Mesenteric fat pad (tissue), 1 donor: ENCODE measurements at regions not wholly inside any gene's neighbourhood (a gene's known extent, or its start where the extent isn't known, plus 50 kb on each side); places are given as distances from the start of the nearest gene placed in this dataset.
"Not testable (repeated sequence)": the region's sequence is repeated elsewhere in the genome, so short reads cannot be mapped to it uniquely, and the experiment has no call there.

ENCODE experiments used
- DNase-seq: peaks from one replicate; pipeline ENCODE4 v3.0.0-alpha.2; 2020; ENCODE audit warnings: low spot score
- donor health status: DM: yes; HTN: yes; CAD: no.

DNA sequence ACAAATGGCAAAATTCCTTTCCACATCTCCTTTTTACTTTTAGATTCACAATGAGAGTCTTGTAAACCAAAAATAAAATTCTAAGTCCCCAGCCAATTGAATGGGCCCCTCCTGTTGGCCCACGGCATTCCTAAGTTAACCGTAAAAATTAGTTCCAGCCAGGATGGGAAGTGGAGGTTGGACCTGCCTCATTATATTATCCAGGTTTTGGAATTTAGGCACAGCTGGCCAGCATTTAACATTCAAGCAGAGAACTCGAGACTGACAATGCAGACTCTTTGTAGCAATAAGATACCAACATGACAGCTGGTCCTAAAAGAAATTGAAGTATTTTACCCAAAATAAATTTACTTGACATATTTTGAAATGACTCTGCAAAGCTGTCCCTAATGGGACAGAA, 321.0 kb upstream of the NAALADL2 start:
- DNase-seq = no peak

DNA sequence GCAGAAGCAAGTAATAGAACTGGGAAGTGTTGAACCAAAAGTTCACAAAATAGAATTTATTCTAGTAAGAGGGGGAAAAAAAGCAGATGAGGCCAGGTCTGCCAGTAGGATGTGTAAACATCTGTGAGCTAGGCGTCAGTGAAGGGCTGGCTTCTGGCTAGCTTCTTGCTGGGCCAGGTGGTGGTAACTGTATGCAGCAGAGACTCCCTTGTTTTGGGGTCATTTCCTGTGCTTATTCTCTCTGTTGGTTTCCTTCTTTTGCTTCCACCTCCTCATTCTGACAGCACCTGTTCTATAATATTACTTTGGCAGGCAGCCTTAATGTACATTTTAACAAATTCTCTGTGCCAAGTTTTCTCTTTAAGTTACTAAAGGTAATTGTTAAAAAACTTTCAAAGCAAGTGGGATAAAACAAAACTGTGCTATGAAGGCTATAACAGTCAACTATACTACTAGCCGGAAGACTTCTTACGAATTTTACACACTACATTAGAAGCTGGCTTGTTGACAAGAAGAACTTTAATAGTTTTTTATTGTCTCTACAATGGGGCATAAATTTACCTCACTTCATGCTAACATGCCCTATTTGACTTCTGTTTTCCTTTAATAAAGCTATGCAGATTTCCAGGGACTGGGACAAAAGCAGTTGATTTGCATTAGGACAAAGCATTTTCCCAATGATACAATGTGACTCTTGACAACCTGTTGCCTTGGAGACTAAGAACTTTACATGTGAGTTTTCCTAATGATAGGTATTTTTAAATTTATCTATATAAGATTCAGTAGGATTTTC, 318.8 kb upstream of the NAALADL2 start:
- DNase-seq = no peak

DNA sequence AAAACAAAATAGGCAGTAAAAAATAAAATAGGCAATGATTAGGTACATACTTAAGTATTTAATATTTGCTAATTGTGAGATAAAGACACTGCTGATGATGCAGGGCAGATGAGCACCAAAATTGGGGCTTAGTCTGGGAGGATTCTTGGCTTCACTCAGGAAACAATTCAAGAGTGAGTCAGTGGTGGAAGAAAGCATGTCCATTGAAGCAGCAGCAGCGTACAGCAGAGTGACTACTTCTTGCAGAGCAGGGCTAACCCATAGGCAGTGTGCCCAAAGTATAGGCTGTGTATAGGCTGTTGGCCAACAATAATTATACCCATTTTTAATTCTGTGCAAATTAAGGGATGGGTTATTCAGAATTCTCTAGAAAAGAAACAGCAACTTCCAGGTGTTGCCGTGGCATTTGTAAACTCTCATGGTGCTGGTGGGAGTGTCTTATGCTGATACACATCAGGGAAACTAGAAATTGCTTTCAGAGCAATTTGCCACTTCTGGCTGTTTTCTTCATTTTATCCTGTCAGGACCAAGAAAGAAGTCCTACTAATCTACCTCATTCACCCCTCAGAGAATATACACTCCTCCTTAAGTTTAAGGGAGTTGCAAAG, 317.3 kb upstream of the NAALADL2 start:
- DNase-seq = no peak

DNA sequence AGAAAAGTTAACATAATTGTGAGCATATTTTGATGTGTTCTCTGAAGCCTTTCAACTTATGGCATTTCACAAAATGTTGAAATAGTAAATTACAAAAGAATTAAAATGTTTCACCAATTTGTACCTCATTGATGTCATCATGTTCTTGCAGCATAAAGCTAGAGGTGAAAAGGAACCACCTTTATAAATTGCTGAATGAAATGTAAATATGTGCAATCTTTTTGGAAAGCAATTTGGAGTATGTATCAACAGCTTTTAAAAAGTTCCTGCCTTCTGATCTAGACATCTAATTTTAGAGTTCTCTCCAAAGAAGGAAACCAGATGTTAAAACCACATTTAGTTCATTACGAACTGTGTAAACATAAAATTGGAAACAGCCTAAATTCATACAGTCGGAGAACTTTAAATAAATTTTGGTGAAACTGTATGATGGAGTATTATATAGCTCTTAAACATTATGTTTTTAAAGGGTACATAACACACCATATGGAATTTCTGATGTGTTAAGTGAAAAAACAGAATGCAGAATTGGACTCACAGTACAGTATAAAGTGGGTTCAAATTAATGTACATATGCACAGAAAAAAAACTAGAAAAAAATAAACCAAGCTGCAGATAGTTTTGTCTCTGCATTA, 311.2 kb upstream of the NAALADL2 start:
- no peak for DNase-seq

DNA sequence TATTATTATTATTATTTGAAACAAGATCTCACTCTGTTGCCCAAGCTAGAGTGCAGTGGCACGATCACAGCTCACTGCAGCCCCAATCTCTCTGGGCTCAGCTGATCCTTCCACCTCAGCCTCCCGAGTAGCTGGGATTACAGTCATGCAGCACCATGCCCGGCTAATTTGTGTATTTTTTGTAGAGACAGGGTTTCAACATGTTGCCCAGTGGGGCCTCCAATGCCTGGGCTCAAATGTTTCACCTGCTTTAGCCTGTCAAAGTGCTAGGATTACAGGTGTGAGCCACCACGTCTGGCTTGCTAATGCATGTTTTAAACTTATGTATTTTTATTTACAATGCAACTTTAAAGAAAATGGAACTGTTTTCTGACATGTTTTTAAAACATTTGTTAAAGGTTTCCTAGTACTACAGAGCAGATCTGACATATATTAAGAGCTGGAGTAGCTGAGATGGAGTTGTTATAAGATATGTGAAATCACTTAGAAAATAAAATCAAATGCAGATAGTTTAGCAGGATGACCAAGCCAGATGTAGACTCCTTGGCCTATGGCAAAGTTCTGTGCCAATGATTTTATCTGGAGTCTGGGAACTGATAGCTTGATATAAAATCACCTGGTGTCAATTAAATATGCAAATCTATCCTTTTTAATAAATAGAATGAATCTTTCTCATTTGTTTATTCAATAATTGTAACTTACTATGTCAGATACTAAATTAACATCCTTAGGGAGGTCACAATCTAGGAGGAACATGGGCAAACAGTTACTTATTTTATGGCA, 310.1 kb upstream of the NAALADL2 start:
- no peak for DNase-seq

DNA sequence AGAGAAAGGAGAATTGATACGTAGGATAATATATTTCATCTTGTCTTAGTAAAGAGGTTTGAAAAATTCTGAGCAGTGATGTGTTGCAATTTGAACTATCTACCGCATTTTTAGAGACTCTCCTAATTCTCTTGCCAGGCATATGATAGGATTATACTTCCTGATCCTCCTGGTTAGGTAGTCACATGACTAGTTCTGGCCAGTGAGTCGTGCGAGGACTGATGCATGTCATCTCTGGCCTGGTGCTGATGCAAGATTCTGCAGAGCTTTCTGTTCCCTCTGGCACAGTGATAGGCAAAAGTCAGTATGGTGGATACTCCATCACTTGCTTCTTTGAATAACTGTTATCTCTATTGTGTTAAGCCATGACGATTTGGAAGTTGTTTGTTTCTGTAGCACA, 277.6 kb upstream of the NAALADL2 start:
- DNase-seq = no peak

DNA sequence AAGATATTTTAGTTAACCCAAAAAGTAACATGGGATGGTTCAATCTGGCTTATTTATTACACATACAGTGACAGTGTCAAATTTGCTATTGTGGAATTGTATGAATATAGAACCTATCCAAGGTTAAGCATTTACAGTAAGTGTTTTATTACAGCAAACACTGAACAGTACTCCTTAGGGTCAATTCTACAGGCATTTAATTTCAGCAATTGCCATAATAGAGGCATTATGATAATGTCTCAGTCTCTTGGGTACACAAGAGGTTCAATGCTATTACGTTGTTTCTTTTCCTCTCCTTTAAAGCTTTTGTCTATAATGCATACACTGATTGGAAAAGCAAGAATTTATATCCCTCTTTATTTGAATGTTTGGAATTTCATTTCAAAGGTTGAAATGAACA, 275.7 kb upstream of the NAALADL2 start:
- DNase-seq = no peak

DNA sequence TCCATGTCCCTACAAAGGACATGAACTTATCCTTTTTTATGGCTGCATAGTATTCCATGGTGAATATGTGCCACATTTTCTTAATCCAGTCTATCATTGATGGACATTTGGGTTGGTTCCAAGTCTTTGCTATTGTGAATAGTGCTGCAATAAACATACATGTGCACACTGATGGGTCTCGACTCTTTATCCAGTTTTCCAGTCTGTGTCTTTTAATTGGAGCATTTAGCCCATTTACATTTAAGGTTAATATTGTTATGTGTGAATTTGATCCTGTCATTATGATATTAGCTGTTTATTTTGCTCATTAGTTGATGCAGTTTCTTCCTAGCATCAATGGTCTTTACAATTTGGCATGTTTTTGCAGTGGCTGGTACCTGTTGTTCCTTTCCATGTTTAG, 272.0 kb upstream of the NAALADL2 start:
- DNase-seq = not testable (repeated sequence)

DNA sequence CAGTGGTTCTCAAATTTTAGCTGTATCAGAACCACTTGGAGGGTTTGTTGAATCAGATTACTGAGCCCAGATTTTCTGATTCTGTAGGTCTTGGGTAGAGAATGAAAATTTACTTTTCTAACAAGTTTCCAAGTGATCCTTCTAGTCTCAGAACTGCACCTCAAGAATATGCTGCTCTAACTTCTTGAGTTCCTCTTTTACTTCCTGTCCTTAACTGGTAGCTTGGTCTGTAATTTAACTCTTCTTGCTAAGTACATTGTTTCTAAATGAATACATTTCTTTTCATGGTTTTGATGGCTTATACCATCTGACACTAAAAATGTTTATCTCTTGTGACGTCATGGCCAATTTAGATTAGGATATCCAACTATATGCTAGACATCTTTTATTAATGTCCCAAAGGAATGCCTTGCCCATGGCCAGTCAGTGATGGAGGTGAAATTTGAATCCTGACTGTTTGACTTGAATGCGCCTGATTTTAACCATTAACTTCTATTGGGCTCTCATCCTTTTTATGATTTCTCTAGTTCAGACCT, 262.6 kb upstream of the NAALADL2 start:
- no peak for DNase-seq

DNA sequence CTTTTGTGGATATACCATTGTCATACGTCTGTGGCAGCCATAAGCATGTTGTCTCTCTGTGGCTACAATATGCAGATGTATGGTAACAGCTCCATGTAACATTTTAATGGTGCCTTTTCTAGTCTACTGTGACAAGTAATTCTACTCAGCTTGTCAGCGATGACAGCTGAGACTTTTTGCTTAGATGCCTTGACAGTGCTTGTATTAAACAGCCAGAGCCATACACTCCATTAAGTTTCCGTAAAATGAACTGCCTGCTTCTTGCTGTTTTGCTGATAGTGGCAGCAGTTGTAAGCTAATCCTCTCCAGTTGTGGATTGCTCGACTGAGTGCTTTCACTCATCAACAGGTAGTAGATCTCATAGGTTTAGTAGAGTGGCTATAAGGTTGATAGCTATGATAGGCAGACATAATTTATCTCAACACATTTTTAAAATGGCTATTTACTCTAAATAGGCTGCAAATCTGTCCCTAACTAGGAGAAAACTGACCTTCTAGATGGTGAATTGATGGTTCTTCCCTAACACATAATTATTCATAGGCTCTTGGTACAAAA, 260.2 kb upstream of the NAALADL2 start:
- DNase-seq = no peak

DNA sequence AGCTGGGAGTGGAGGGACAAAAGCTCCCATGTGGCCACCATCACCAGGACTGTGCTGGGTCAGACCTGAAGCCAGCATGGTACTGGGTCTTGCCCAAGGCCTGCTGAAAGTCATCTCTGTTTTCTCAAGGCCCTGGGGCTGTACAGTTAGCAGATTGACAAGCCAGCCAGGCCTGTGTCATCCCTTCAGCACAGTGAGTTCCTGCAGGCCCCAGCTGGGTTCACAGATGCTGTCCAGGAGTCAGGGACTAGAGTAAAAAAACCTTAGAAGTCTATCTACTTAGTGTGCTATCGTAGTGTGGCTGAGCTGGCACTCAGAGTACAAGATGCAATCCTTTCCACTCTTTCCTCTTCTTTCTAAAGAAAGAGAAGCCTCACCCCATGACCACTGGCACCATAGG, 246.0 kb upstream of the NAALADL2 start:
- DNase-seq = no peak

DNA sequence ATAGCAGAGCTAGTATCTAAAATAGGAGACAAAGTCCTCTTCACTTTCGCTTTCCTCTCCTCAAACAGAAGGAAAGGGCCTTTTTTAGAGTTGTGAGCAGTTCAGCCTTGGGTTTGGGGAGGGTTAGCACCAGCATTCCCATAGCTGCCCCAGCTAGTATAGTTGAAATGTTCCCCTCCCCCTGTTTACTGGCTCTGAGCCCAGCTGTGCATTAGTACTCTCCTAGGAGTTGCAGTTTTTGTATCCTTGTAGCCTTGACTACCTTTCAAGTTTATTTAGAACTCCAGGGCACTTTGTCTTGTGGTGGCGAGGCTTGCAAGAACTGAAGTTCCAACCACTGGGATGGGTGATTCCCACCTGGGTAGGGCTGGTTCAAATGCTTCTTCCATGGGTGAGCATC, 245.1 kb upstream of the NAALADL2 start:
- no peak for DNase-seq

DNA sequence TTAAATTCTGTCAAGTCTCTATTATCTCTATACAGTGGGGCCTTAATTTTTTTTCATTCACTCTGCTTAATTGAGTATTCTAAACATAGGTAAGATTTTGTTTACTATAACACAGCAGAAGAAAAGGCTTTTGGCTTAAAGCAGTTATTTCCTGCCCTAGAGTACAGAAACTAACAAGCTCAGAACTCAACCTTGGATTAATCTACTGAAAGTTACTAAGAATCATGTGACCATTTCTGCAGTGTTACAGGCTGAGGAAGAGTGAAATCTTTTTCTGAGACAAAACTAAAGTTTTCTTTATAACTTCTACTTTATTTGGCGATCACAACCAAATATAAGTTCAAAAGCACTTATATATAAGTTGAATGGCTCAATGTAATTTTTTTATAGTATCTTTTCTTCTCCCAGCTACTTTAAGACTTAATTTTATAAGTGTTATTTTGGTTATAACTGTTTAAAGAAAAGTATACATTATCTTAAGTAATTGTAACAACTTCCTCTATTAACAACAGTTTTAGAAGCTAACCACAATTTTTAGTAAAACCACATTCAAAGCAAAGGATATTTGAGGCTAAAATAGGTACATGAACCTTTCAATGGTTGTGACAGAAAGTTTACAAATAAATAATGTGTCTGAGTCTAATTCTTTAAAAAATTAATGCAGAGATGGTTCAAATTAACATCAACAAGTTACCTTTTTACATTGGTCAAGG, 240.6 kb upstream of the NAALADL2 start:
- no peak for DNase-seq

DNA sequence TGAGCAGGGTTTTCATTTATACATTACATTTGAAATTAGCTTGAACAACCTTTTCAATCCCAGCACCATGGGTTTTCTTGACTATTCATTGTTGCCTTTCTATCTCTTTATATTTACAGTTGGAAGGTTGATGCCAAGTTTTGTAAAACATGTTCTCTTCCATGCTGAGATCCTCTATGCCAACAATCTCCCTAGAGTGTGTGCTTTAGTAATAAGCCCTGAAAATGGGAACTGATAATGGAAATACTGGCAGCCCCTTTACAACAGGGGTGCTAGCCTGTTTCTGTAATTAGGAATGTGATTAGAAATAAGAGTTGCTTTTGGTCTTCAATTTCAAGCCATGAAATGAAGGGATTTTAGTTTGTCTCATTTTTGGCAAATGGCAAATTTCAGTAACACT, 239.9 kb upstream of the NAALADL2 start:
- DNase-seq = no peak

DNA sequence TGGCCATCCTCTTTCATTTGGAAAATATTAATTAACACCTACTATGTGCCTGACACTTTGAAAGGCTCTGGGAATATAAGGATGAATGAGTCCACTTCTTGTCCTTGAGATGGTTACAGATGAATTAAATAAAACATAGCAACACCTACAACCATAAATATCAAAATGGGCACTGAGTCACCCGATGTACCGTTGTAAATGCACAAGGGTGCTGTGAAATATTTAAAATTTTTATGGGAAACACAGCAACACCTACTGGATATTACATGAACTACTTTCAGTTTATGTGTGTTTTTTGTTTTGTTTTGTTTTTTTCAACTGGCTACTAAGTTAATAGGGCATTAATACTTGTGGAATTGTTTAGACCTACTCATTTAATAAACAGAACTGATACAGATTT, 239.0 kb upstream of the NAALADL2 start:
- DNase-seq = no peak

DNA sequence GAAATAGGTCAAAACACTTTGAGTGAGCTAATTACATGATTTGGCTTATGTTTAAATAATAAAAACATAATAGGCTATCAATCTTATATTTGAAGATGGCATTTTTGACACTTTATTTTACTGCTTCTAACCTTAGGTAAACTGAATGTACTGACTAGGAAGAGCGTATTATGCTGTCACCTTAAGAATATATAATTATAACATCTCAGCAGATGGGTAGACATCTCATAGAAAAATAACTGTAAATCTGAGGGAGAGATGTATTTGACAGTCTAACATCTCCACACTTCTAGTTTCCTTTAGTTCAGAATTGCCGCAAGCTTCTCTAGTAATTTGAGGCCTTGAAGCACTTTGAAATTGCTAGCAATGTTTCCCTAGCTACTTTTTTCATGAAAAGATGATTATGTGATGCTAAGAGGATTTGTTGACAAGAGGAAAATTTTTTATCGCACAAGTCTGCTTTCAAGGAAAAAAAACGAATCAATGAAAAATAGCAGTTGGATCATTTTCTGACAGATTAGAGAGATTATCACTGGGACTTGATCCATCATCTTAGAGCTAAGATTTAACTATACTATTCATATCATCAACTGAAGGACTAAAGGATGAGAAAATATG, 238.2 kb upstream of the NAALADL2 start:
- DNase-seq = no peak

DNA sequence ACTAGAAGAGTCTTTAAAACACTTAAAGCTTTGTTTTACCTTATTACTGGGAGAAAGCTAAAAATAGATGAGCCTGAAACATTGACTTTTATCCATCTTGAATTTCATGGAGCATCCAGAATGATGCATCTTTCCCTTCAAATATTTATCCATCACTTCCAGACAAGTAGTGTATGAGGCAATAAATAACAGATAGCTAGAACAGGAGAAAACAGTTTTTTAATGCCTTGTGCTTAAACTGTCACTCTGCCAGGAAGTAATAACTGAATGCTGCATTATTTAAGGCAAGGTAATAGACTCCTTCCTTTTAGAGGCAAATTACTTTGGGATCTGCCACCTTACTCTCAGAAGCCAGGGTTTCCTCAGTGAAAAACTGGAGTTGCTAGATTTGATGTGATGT, 225.8 kb upstream of the NAALADL2 start:
- DNase-seq = no peak

DNA sequence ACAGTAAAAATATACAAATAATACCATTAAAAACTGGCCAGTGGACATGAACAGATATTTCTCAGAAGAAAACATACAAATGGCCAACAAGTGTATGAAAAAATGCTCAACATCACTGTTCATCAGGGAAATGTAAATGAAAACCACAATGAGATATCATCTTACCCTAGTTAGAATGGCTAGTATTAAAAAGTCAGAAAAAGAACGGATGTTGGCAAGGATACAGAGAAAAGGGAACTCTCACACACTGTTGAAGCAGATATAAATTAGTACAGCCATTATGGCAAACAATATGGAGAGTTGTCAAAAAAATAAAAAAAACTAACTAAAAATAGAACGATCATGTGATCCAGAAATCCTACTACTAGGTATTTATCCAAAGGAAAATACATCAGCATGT, 222.7 kb upstream of the NAALADL2 start:
- no peak for DNase-seq

DNA sequence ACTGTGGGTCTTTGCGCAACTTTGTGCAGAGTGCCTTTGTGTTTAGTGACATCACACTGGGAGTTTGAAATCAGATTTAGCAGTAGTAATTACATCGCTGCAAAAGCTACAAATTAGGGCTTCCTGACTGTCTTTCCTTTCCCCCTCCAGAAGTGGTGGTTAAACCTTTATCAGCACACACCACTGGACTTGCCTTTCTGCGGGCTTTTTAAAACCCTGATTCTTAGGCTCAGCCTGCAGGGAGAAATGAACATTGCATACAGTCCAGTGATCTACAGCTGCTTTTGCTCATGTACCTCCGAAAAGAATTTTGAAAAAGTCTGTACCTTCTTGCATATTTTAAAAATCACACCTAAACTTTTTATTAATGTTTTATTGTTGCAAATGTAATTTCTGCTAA, 219.7 kb upstream of the NAALADL2 start:
- DNase-seq = no peak

DNA sequence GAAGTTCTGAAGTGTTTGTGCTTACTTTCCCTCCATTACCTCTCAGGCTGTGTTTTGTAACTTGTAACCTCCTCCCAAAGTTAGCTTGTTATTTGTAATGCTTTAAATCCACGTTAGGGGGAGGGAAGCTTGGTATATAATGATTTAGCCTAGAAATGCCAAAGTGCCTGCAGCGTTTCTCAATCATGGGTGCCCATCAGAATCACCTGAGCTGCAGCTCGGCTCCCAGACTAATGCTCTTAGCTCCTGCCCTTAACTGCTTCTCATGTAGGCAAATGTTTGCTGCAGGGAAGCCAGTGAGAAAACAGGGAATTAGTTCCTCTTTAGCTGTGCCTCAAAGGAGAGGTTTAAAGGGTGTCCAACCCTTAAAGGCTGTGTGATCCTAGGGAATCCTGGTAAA, 219.2 kb upstream of the NAALADL2 start:
- DNase-seq = no peak
